22Rv1 (cell line): ENCODE measurements at regions not wholly inside any gene's neighbourhood (a gene's known extent, or its start where the extent isn't known, plus 50 kb on each side); places are given as distances from the start of the nearest gene placed in this dataset.

ENCODE experiments used
- CTCF ChIP-seq: fragments of 450-650 bp; IDR thresholded peaks from 2 replicates; pipeline ENCODE4 v1.5.1; 2017; ENCODE audit warnings: mild to moderate bottlenecking
- ZFX ChIP-seq: fragments of 450-650 bp; IDR thresholded peaks from 2 replicates; pipeline ENCODE4 v1.6.1; 2017; ENCODE audit warnings: antibody characterized with exemption, borderline replicate concordance

DNA sequence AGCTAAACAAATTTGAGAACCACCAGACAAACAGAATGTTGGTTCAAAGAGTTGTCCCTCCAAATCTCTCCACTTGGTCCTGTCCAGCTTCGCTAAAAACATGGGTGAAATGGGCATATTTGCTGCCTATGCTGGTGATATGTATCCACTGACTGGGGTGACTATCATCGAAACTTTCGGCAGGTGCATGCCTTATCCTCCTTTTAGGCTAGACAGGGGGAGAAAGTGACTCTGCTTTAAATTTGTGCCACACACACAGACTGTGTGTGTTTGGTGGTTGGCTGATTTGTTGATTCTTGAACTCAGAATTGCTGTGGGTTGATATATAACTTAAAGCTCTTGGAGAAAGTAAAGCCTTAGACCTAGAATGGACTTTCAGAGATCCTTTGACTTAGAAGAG lies 324.1 kb upstream of the NT5C1B start:
- TF ChIP-seq CTCF (no peak), ZFX (no peak)
